Mammary epithelial cell (primary cell): ENCODE measurements at regions not wholly inside any gene's neighbourhood (a gene's known extent, or its start where the extent isn't known, plus 50 kb on each side); places are given as distances from the start of the nearest gene placed in this dataset.

ENCODE experiments used
- EZH2 ChIP-seq: IDR thresholded peaks from 2 replicates; pipeline ENCODE4 v1.6.1; 2012; ENCODE audit warnings: low read length, inconsistent platforms, borderline replicate concordance
- TF ChIP-seq, protein P1 (sequence below), 2 donors: IDR thresholded peaks in 1 of 2; conservative IDR thresholded peaks in 1 of 2; 2 replicates each; pipeline ENCODE4 v1.5.1; 2011 to 2012; ENCODE audit warnings: inconsistent platforms in 2 of 2, low read length in 2 of 2, mild to moderate bottlenecking in 2 of 2, control low read depth in 1 of 2, low read depth in 1 of 2; ENCODE audit not compliant: insufficient read depth in 1 of 2; ENCODE audit errors: extremely low read depth in 1 of 2

DNA sequence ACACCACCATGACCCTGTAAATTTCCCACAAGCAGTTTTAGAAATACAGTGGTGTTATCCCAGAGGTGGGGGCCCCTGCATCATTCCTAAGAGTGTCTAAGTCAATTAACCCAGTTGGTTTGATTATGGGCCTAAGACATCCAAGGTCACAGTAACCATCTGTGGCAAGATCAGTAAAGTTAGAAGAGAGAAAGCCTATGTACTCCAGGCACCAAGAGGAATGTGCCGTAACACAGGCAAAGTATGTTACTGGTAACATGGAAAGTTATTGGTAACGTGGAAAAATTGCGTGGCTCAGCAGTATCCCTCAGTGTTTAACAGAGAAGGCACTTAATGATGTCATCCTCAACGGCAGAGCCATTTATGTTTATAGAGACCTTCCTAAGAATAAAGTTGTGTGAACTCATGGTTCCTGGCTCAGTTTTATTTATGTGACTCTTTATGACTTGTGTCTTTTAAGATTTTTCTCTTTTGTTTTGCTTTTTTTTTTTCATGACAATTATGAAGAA is 144.1 kb upstream of the RASGRP1 start:
- TF ChIP-seq, protein P1, sequence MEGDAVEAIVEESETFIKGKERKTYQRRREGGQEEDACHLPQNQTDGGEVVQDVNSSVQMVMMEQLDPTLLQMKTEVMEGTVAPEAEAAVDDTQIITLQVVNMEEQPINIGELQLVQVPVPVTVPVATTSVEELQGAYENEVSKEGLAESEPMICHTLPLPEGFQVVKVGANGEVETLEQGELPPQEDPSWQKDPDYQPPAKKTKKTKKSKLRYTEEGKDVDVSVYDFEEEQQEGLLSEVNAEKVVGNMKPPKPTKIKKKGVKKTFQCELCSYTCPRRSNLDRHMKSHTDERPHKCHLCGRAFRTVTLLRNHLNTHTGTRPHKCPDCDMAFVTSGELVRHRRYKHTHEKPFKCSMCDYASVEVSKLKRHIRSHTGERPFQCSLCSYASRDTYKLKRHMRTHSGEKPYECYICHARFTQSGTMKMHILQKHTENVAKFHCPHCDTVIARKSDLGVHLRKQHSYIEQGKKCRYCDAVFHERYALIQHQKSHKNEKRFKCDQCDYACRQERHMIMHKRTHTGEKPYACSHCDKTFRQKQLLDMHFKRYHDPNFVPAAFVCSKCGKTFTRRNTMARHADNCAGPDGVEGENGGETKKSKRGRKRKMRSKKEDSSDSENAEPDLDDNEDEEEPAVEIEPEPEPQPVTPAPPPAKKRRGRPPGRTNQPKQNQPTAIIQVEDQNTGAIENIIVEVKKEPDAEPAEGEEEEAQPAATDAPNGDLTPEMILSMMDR (conservative IDR thresholded peaks at IDR 0.05 in 1 of 2, IDR thresholded peaks at IDR 0.05 in 1 of 2; ENCODE audit: extremely low read depth in 1 of 2, insufficient read depth in 1 of 2, low read depth in 1 of 2, low read length in 2 of 2): no peak
- no peak for TF ChIP-seq EZH2
